Rectal smooth muscle tissue (tissue), 1 donor: ENCODE measurements at regions not wholly inside any gene's neighbourhood (a gene's known extent, or its start where the extent isn't known, plus 50 kb on each side); places are given as distances from the start of the nearest gene placed in this dataset.

ENCODE experiments used
- H3K27ac ChIP-seq: one replicate; pipeline ENCODE4 v1.7.0; 2013; ENCODE audit warnings: low read depth, low read length, inconsistent platforms
- H3K27me3 ChIP-seq: one replicate; pipeline ENCODE4 v1.7.0; 2013; ENCODE audit warnings: low read length; ENCODE audit not compliant: control insufficient read depth, insufficient read depth
- H3K36me3 ChIP-seq: one replicate; pipeline ENCODE4 v1.7.0; 2013; ENCODE audit warnings: low read length; ENCODE audit not compliant: control insufficient read depth, insufficient read depth
- H3K4me1 ChIP-seq: one replicate; pipeline ENCODE4 v1.7.0; 2013; ENCODE audit warnings: low read length; ENCODE audit not compliant: control insufficient read depth, insufficient read depth
- H3K4me3 ChIP-seq: one replicate; pipeline ENCODE4 v1.7.0; 2013; ENCODE audit warnings: low read length
- H3K9ac ChIP-seq: one replicate; pipeline ENCODE4 v1.7.0; 2013; ENCODE audit warnings: low read length

DNA sequence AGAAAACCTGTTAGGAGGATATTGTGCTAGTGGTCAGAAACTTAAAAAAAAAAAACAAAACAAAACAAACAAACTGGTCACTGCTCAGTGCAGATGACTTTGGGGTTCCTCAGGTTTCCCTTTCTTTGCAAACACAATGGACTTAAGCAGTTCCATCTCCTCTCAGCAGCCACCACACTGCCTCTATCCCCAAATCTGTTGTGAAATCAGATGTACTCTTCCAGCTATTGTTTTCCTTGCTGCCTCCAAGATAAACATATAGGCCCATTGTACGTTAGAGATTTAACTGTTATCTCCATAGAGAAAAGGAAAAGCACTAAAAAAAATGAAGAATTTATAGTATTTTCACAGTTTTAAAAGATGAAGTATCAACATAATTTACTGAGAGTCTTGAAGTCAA is 147.1 kb downstream of the MPP7 start:
- Histone ChIP-seq H3K4me3 (no peak overlapping the region), H3K9ac (no peak overlapping the region), H3K36me3 (no peaks in the 10 kb centered on the region), H3K4me1 (no peaks in the 10 kb centered on the region), H3K27ac (no peak overlapping the region), H3K27me3 (no peaks in the 10 kb centered on the region)

DNA sequence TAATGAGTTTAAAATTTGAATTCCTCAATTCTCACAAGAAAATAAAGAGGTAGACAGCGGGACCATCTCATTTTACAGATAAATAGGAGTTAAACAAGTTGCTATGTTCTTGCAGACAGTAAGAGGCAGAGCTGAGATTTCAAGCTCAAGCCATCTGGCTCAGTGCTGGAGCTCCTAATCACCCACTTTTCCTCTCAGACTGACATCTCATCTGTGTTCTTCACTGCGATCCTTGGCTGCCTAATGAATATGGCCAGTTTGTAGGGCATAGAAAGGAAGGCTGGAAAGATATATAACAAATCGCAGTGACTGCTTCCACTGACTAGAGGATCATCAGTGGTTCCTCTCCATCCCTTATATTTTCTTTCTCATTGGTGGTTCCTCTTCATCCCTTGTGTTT is 151.2 kb downstream of the MPP7 start:
- Histone ChIP-seq H3K4me3 (no peak overlapping the region), H3K4me1 (no peaks in the 10 kb centered on the region), H3K36me3 (no peaks in the 10 kb centered on the region), H3K27me3 (no peaks in the 10 kb centered on the region), H3K27ac (no peak overlapping the region), H3K9ac (no peak overlapping the region)

DNA sequence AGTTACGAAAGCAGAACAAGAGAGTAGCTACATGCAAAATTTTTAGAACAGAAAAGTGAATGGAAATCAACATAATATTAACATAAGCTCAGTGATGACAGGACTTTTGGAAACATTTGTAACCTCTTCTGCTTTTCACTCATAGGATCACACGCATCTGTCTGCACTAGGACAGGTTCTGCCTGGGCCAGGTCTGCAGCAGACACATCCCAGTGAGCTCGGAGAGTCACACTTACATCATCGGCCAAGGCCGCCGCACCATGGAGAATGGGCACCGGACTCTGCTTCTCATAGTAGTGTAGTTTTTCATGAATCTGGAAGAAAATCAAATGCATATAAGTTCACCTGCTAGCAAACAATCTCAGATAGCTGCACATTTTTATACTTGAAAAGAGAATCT is 150.9 kb upstream of the ODAD2 start:
- Histone ChIP-seq H3K4me1 (no peaks in the 10 kb centered on the region), H3K36me3 (no peaks in the 10 kb centered on the region), H3K4me3 (no peak overlapping the region), H3K27me3 (no peaks in the 10 kb centered on the region), H3K9ac (no peak overlapping the region), H3K27ac (no peak overlapping the region)

DNA sequence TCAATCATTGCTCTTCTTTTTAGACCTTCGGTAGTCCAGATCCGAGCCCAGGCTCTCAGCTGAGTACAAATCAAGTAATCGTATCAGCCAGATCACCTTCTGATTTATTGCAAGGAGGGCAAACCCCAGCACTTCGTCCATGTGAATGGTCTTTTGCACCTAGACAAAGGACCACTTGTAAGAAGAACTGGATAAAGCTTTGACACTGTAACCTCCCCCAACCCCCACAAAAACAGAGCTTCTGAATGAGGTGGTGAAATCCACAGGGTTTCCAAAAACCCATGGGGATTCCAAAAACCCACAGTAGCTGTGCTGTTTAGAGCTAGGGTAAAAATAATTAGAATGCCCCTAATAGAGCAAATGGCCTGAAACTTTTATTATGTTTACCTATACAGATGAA is 148.8 kb upstream of the ODAD2 start:
- Histone ChIP-seq H3K9ac (no peak overlapping the region), H3K27me3 (no peaks in the 10 kb centered on the region), H3K36me3 (no peaks in the 10 kb centered on the region), H3K27ac (no peak overlapping the region), H3K4me1 (no peaks in the 10 kb centered on the region), H3K4me3 (no peak overlapping the region)

DNA sequence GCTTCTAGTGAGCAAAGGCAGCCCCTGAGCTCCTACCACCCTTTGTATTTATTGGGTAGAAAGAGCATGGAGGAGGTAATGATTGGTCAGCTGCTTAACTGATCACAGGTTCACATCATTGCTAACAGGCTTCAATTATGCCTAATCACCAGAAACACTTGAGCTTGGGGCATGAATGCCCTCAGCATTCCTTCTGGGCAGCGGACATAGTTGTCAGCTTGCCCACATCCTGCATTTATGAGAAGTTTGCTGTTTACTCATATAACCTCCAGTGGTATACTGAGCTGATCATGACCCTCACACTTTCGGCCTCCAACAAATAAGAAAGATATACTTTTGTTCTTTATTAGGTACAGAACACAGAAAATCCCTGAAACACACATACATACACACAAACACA is 140.3 kb upstream of the ODAD2 start:
- no peaks in the 10 kb centered on the region for H3K4me1 ChIP-seq
- H3K36me3 ChIP-seq: no peaks in the 10 kb centered on the region
- H3K4me3 ChIP-seq: no peak overlapping the region
- no peaks in the 10 kb centered on the region for H3K27me3 ChIP-seq
- H3K27ac ChIP-seq: no peak overlapping the region
- H3K9ac ChIP-seq: no peak overlapping the region

DNA sequence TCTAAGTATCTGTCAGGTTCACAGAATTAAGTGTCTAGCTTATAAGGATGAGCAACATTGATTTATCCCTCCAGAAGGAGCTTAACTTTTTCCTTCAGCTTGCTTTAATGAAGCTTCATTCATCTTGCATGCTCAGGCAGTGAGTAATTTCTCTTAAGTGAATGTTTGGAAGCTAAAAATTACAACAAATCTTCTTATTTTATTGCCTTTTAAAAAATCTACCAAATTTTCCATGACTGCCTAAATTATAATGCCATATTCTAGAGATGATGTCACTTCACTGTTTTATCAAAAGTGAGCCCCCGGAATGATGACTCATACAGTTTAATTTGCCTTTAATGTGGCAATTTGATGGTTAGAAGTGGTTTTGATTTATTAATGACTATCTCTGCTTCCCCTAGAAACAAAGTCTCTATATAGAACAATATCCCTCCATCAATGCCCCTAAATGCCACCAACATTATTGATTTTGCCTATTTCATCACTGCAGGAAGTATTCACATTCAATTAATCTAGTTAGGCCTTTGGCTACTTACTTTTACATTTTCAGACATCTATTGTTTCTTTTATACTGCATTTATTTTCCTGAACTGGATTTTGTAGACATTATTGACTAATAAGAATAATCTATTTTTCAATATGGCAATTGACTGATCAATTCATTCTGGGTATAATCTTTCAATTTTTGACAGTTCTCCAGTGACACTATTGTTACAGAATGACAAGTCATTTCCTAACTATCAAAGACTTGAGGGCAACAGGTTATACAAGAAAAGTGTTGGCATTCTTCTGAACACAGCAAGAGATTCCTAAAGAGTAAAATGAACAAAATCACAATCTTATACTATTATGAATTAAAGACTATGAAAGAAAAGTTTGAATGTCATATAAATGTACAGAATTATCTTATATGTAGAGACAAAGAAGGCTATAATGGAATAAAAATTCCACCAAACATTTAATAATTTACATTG is 139.3 kb upstream of the ODAD2 start:
- no peaks in the 10 kb centered on the region for H3K27me3 ChIP-seq
- no peaks in the 10 kb centered on the region for H3K36me3 ChIP-seq
- no peak overlapping the region for H3K4me3 ChIP-seq
- H3K9ac ChIP-seq: no peak overlapping the region
- no peak overlapping the region for H3K27ac ChIP-seq
- H3K4me1 ChIP-seq: no peaks in the 10 kb centered on the region

DNA sequence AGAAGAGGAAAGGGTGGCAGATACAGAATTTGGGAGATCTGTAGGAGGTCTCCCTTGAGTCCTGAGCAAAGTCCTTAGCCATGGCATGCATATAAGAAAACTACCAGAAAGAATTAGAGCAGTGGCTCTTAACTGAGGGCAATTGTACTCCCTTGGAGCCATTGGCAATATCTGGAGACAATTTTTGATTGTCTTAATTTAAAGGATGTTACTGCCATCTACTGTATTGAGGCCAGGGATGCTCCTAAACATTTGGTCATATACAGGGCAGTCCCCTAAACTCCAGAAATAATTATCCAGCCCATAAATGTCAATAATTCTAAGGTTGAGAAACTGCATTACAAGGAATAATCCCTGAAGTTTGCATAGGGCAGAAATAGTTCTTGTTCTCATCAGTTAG is 136.4 kb upstream of the ODAD2 start:
- Histone ChIP-seq H3K9ac (no peak overlapping the region), H3K4me3 (no peak overlapping the region), H3K4me1 (no peaks in the 10 kb centered on the region), H3K36me3 (no peaks in the 10 kb centered on the region), H3K27ac (no peak overlapping the region), H3K27me3 (no peaks in the 10 kb centered on the region)

DNA sequence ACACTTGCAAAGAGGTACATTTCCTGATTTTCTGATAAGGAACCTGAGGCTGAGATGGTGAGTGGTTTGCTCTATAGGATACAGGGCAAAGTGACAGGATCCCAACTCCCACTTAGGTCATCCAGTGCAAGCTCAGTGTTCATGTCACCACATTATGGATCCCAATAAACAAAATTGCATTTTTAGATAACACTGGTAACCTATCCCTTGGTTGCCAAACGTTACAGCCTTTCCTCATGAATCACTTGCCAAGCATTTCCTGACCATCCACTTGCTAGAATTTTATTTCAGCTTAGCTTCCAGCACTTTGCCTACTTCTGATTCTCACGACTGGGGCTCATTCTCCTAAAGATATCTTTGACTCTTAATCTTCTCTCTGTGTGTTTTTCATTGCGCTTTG is 131.4 kb upstream of the ODAD2 start:
- H3K4me3 ChIP-seq: no peak overlapping the region
- no peaks in the 10 kb centered on the region for H3K36me3 ChIP-seq
- no peaks in the 10 kb centered on the region for H3K27me3 ChIP-seq
- H3K4me1 ChIP-seq: no peaks in the 10 kb centered on the region
- H3K9ac ChIP-seq: no peak overlapping the region
- no peak overlapping the region for H3K27ac ChIP-seq

DNA sequence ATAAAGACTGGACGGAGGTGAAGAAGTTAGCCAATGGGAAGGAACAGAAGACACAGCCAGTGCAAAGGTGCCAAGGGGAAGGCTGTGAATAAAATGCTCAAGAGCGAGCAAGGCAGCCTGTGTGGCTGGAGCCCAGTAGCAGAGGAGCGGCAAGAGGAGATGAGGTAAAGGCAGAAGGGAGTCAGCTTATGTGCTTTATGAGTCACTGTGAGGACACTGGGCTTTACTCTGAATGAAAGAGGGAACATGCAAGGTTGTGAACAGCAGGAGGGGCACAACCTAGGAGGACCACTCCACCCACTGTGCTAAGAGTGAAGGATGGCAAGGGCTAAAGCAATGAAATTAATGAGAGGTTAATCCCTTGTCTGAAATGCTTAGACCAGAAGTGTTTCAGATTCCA is 129.0 kb upstream of the ODAD2 start:
- no peaks in the 10 kb centered on the region for H3K36me3 ChIP-seq
- H3K4me3 ChIP-seq: no peak overlapping the region
- no peak overlapping the region for H3K27ac ChIP-seq
- H3K4me1 ChIP-seq: no peaks in the 10 kb centered on the region
- no peaks in the 10 kb centered on the region for H3K27me3 ChIP-seq
- H3K9ac ChIP-seq: no peak overlapping the region

DNA sequence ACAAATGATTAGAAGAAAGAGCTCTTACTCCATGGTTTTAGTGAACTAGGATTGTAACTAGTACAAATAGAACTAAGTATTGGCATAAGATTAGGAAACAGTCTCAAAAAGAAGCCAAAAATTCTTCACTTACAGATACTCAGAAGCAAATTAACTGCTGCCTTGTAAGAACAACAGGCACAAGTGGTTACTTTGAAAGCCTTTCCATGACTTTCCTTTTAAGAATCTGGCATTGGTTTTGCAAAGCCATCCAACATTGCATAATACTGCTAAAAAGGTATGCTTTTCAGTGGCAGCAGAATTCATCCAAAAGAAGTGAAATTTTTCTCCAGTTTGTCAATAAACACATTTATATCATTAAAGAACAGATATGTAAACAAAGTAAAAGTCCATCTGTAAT is 126.8 kb upstream of the ODAD2 start:
- H3K36me3 ChIP-seq: no peaks in the 10 kb centered on the region
- H3K27ac ChIP-seq: no peak overlapping the region
- H3K27me3 ChIP-seq: no peaks in the 10 kb centered on the region
- H3K4me1 ChIP-seq: no peaks in the 10 kb centered on the region
- no peak overlapping the region for H3K4me3 ChIP-seq
- H3K9ac ChIP-seq: no peak overlapping the region

DNA sequence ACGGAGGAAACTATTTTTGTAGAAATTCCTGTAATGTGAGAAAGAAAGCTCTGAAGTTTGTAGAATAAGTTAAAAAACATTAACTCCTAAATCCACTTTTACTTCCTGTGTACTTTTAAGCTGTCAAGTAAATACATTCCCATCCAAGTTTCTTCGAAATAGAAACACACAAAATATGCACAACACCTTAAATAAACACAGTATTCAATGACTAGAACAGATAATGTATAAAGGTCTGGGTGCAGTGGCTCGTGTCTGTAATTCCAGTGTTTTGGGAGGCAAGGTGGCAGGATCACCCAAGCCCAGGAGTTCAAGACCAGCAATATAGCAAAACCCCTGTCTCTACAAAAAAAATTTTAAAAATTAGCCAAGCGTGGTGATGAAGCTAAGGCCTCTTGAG is 121.9 kb upstream of the ODAD2 start:
- H3K27ac ChIP-seq: no peak overlapping the region
- no peak overlapping the region for H3K9ac ChIP-seq
- no peak overlapping the region for H3K4me3 ChIP-seq

DNA sequence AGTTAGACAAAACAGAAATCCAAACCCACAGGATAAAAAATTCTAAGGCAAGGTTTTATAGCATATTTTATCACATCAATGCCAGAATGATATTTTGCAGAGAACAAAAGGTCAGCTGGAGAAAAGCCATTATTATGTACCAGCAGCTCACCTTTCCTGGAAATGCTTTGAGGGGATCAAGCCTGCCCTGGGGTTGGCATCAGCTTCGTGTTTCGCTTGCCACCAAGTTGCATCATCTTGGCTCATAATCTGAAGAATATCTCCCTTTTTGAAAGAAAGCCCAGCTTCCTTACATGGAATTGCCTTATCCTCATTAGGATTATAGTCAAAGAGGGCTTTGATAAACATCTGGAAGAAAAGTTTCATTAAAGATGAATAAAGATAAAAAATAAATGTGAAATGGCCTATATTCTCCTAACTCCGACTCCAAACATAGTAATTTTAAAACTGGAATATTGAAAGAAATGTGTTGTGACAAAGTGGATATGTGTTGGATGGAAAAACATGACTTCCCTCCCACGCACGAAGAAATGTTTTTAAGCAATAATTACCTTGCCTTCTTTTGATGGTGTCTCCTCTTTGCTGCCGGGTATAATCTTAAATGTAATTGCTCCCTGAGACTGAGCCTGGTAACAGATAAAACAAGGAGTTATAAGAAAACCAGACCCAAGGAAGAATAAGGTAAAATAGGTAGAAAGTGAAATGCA is 121.3 kb upstream of the ODAD2 start:
- no peaks in the 10 kb centered on the region for H3K36me3 ChIP-seq
- H3K9ac ChIP-seq: no peak overlapping the region
- no peak overlapping the region for H3K27ac ChIP-seq
- H3K4me1 ChIP-seq: no peaks in the 10 kb centered on the region
- H3K27me3 ChIP-seq: no peaks in the 10 kb centered on the region
- no peak overlapping the region for H3K4me3 ChIP-seq

More for the DNA sequence above, 121.9 kb upstream of the ODAD2 start:
- Histone ChIP-seq H3K27me3 (no peaks in the 10 kb centered on the region), H3K4me1 (no peaks in the 10 kb centered on the region), H3K36me3 (no peaks in the 10 kb centered on the region)
